Small intestine (tissue), 7 donors: ENCODE measurements at regions not wholly inside any gene's neighbourhood (a gene's known extent, or its start where the extent isn't known, plus 50 kb on each side); places are given as distances from the start of the nearest gene placed in this dataset.

ENCODE experiments used
- DNase-seq, 2 donors: peaks; one replicate each; pipeline versions ENCODE4 v3.0.0 to v3.0.0-alpha.2; 2013
- FAIRE-seq: peaks from 2 replicates; lab custom pipeline; 2012; peaks lifted over from hg19 to GRCh38; lab: Jason Lieb, UNC
- H3K27ac ChIP-seq, 3 donors: one replicate each; pipeline ENCODE4 v1.5.1; 2013; ENCODE audit warnings: low read length in 2 of 3, mild to moderate bottlenecking in 2 of 3, control low read depth in 1 of 3, inconsistent platforms in 1 of 3, low read depth in 1 of 3, moderate library complexity in 1 of 3
- H3K27me3 ChIP-seq, 3 donors: one replicate each; pipeline ENCODE4 v1.6.1; 2013; ENCODE audit warnings: low read length in 3 of 3, inconsistent platforms in 1 of 3; ENCODE audit not compliant: control insufficient read depth in 3 of 3, insufficient read depth in 3 of 3
- H3K36me3 ChIP-seq, 3 donors: one replicate each; pipeline ENCODE4 v1.6.1; 2013; ENCODE audit warnings: low read length in 3 of 3, inconsistent platforms in 1 of 3, low read depth in 1 of 3, mild to moderate bottlenecking in 1 of 3, moderate library complexity in 1 of 3; ENCODE audit not compliant: control insufficient read depth in 3 of 3, insufficient read depth in 2 of 3
- H3K4me1 ChIP-seq, 3 donors: one replicate each; pipeline ENCODE4 v1.6.1; 2013; ENCODE audit warnings: low read length in 2 of 3, inconsistent platforms in 1 of 3, low read depth in 1 of 3, mild to moderate bottlenecking in 1 of 3, moderate library complexity in 1 of 3; ENCODE audit not compliant: control insufficient read depth in 3 of 3, insufficient read depth in 2 of 3
- H3K4me3 ChIP-seq, 3 donors: one replicate each; pipeline ENCODE4 v1.5.1; 2013; ENCODE audit warnings: low read length in 3 of 3, control low read depth in 1 of 3, inconsistent platforms in 1 of 3, low read depth in 1 of 3, mild to moderate bottlenecking in 1 of 3, moderate library complexity in 1 of 3
- H3K9me3 ChIP-seq, 2 donors: one replicate each; pipeline ENCODE4 v1.6.1; 2013; ENCODE audit warnings: low read depth in 1 of 2, low read length in 1 of 2; ENCODE audit not compliant: control insufficient read depth in 2 of 2, insufficient read depth in 1 of 2
- WGBS, 3 donors: extraction: QIAGEN DNeasy Blood & Tissue Kit; methylation state at CpG; one replicate each; pipeline ENCODE4 v1.1.7; 2013; 5-methylcytosine and 5-hydroxymethylcytosine counted together
- donor health status: healthy with polysubstance abuse.
- donor health status: control.
- donor health status: control.
- donor health status: Bipolar disorder and iron deficiency.
- donor health status: healthy.

DNA sequence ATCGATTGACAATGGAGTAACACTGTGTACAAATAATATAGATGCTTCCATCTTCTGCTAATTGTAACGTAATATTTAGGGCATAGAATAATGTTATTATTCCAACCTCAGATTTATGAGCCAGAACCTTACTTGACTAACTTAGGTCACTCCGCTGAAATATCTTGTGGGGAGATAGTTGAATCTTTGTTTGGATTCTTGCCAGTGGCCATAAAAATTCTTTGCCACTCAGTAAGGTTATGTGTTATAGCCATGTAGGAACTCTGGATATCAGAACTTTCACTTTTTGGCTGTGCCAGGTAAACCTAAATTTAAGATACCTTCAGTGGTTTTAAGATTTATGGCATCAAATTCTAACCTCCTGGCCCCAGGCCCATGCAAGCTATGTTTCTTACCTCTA, 197.6 kb downstream of the WDR11 start:
- Histone ChIP-seq H3K4me3 (no peak overlapping the region), H3K27me3 (no peaks in the 10 kb centered on the region), H3K27ac (no peak overlapping the region), H3K4me1 (no peaks in the 10 kb centered on the region), H3K9me3 (peaks cover 0 to 2% of the 10 kb centered on the region in 2 donors), H3K36me3 (no peaks in the 10 kb centered on the region)
- 37 to 70% (median 53%) methylated on average over 3 of the region's 3 CpGs for WGBS, 3 donors
- DNase-seq = peak in 1 of 2 donors; percentile 54
- no peak for FAIRE-seq

DNA sequence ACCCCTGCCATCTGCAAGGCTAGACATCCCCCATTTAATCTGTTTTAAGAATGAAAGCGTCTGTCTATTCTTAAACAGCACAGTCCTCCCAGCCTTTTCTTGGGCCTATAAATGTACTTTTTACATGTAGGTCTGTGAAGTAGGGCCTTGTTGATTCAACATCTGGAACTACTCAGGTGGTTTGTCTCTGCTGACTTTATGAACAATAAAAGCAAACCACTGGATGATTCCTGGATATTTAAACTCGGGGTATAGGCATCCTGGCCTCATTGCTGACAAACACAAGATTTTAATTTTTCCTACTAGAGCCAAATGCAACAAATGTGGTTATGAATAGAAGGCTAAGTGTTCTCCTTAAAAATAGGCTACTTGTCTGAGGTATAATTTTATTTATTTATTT, 198.3 kb downstream of the WDR11 start:
- H3K4me1 ChIP-seq = no peaks in the 10 kb centered on the region
- DNase-seq = no peak
- H3K4me3 ChIP-seq = no peak overlapping the region
- H3K27me3 ChIP-seq = no peaks in the 10 kb centered on the region
- FAIRE-seq = no peak
- peaks cover 0 to 2% of the 10 kb centered on the region in 2 donors for H3K9me3 ChIP-seq
- H3K36me3 ChIP-seq = no peaks in the 10 kb centered on the region
- no peak overlapping the region for H3K27ac ChIP-seq
- WGBS, 3 donors = 76 to 94% (median 86%) methylated on average over 2 of the region's 2 CpGs

DNA sequence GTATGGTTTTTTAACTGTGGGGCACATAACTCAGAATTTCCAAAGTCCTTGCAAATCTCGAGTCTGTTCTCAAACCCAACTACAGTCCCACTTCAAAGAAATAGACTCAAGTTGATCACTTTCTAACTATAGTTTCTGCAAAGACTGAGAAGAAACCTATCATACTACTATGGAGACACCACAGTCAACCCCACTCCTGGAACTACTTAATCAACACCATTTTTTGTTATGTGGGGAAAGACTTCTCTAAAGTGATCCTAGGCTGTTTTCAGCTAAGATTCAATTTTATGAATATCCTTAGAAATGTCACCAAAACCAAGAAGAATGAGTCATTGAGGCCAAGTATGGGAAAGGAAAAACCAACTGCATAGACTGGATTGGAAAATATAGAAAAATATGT, 198.8 kb downstream of the WDR11 start:
- WGBS, 3 donors = 68 to 77% (median 73%) methylated on average over 1 of the region's 1 CpG
- H3K36me3 ChIP-seq = no peaks in the 10 kb centered on the region
- H3K27me3 ChIP-seq = no peaks in the 10 kb centered on the region
- H3K27ac ChIP-seq = no peak overlapping the region
- H3K9me3 ChIP-seq = peaks cover 0 to 2% of the 10 kb centered on the region in 2 donors
- H3K4me3 ChIP-seq = no peak overlapping the region
- H3K4me1 ChIP-seq = no peaks in the 10 kb centered on the region
- FAIRE-seq = no peak
- no peak for DNase-seq

DNA sequence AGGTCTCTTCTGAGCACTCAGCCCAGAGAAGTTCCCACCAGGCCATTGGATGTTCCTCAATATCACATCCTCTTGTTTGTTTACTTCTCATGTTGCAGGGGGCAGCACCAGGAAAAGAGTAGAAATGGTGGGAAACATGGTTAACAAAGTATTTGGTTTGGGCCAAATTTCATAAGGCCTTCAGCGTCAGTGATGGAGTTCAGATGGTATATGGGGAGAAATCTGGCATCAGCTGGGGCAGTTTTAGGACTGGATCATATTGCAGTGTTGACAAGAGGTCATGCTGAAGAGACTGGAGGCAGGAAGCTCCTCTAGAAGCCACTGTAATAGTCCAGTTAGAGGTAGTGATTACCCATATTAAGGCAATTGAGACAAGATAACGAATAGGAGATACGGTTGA, 200.0 kb downstream of the WDR11 start:
- DNase-seq = no peak
- Histone ChIP-seq H3K4me3 (no peak overlapping the region), H3K9me3 (peaks cover 0 to 2% of the 10 kb centered on the region in 2 donors), H3K27me3 (no peaks in the 10 kb centered on the region), H3K27ac (no peak overlapping the region), H3K36me3 (no peaks in the 10 kb centered on the region), H3K4me1 (no peaks in the 10 kb centered on the region)
- FAIRE-seq = no peak
- 89 to 97% (median 91%) methylated on average over 3 of the region's 3 CpGs for WGBS, 3 donors

DNA sequence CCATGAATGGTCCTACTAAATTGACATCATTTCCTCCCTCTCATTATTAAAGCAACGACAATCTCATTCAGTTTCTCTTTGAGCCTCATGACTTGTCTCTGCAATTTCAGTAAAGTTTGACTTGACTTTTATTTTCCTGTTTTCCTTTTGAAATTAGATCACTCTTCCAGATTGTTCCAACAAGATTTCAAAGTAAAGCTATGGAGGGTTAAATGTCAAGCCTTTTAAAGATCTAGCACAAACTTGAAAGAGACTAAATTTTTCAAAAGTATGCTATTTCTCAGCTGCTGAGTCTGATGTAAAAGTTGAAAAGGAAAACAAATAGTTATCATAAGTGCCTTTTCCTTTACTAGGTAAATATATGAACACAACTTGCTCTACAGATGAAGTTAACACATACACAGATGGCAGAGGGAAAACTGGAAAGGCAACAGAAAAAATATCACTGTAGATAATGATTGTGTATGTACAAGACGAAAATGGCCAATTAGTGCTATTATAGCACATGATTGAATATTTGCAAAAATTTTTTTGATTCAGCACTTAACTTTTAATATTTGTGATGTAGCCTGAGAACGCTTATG, 200.6 kb downstream of the WDR11 start:
- no peak for FAIRE-seq
- Histone ChIP-seq H3K9me3 (peaks cover 0 to 2% of the 10 kb centered on the region in 2 donors), H3K27me3 (no peaks in the 10 kb centered on the region), H3K4me3 (no peak overlapping the region), H3K36me3 (no peaks in the 10 kb centered on the region), H3K4me1 (no peaks in the 10 kb centered on the region), H3K27ac (no peak overlapping the region)
- DNase-seq = no peak
- WGBS, 3 donors = 37 to 54% (median 47%) methylated on average over 3 of the region's 3 CpGs

DNA sequence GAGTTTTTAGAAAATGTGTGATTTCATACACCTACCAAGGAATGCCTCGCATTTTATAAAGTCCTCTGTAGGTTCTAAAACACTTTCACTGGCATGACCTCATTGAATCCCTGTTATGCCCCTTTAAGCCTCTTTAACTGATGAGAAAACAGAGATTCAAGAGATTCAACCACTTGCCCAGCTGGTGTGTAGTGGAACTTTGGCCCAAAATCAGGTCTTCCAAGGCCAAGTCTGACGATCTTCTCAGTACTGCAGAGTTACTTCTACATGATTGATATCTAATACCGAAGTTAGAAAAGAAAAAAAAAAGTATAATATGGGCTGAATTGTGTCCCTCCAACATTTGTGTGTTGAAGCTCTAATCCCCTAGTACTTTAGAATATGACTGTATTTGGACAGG, 202.0 kb downstream of the WDR11 start:
- no peaks in the 10 kb centered on the region for H3K36me3 ChIP-seq
- H3K4me1 ChIP-seq = no peaks in the 10 kb centered on the region
- FAIRE-seq (no peak), DNase-seq (no peak)
- H3K9me3 ChIP-seq = peaks cover 0 to 2% of the 10 kb centered on the region in 2 donors
- 60 to 69% (median 69%) methylated on average over 3 of the region's 3 CpGs for WGBS, 3 donors
- H3K27me3 ChIP-seq = no peaks in the 10 kb centered on the region
- H3K4me3 ChIP-seq = no peak overlapping the region
- H3K27ac ChIP-seq = no peak overlapping the region

DNA sequence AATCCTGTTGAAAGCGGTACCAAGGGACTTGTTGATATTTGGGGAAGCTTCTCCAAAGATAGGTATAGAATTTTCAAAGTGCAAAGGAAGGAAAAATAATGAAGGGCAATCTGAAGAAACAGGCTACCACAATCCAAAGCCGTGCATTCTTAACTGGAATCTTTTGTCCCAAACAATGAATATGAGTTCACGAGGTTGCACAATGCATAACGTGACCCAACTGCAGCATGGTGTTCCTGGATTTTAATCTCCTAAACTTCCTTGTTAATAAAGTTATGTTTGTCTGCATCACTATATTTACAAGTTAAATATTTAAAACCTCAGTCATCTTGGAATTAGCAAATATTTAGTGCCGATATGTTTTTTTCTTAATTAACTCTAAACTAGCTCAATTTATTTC, 203.7 kb downstream of the WDR11 start:
- Histone ChIP-seq H3K27ac (no peak overlapping the region), H3K4me3 (no peak overlapping the region), H3K27me3 (no peaks in the 10 kb centered on the region), H3K36me3 (no peaks in the 10 kb centered on the region), H3K4me1 (no peaks in the 10 kb centered on the region), H3K9me3 (peaks cover 0 to 2% of the 10 kb centered on the region in 2 donors)
- 76 to 84% (median 81%) methylated on average over 5 of the region's 5 CpGs for WGBS, 3 donors
- FAIRE-seq (no peak), DNase-seq (no peak)

DNA sequence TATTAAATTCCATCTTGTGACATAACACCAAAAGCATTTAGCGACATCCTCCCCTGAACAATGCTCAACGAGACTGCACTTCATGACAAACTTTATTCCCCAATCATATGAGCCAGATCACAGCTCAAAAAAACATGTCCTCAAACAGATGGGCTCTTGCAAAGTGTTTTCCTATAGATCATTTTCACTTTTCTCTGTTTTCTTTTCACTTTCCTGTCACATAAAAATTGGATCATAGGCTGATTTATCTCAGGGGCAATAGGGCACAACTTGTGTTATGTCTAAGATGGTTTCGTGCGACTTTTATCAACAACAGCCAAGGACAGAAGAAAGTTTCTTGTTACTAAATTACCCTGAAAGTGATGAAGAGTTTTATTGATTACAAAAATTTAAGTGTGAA, 206.1 kb downstream of the WDR11 start:
- whole genome bisulfite sequencing, 3 donors = 38 to 56% (median 55%) methylated on average over 4 of the region's 4 CpGs
- H3K27ac ChIP-seq = no peak overlapping the region
- H3K36me3 ChIP-seq = no peaks in the 10 kb centered on the region

DNA sequence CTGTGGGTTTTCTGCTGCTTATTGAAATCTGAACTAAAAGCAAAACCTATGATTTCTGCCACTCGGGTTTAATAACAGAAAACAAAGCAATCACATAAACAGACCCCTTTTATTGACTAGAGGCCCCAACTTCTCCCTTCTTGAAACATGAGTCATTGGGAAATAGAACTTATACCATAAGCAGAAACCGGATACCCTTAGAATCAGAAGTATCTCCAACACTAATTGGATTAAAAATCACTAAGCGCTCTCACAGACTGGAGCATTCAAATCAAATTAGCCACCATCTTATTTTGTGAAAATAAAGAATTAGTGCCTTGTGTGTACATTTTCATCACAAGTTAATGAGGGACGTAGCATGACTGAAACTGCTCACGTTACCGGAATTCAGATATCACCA, 206.9 kb downstream of the WDR11 start:
- FAIRE-seq = no peak
- no peaks in the 10 kb centered on the region for H3K36me3 ChIP-seq
- H3K27ac ChIP-seq = no peak overlapping the region
- H3K9me3 ChIP-seq = peaks cover 0 to 2% of the 10 kb centered on the region in 2 donors
- no peaks in the 10 kb centered on the region for H3K27me3 ChIP-seq
- WGBS, 3 donors = 77 to 93% (median 83%) methylated on average over 6 of the region's 6 CpGs
- H3K4me1 ChIP-seq = peaks cover 0 to 4% (median 0%) of the 10 kb centered on the region in 3 donors
- no peak overlapping the region for H3K4me3 ChIP-seq
- no peak for DNase-seq

More for the DNA sequence above, 206.1 kb downstream of the WDR11 start:
- DNase-seq = no peak
- Histone ChIP-seq H3K9me3 (peaks cover 0 to 2% of the 10 kb centered on the region in 2 donors), H3K4me3 (no peak overlapping the region), H3K4me1 (no peaks in the 10 kb centered on the region), H3K27me3 (no peaks in the 10 kb centered on the region)
- no peak for FAIRE-seq
